ENCODE measurements at regions not wholly inside any gene's neighbourhood (a gene's known extent, or its start where the extent isn't known, plus 50 kb on each side); places are given as distances from the start of the nearest gene placed in this dataset.

GRCh38 chr5:56543441-56544388, 271.6 kb upstream of the MAP3K1 start:
- TF ChIP-seq POLR2A (IDR thresholded peaks at IDR 0.05) (no peak), CTCF (IDR thresholded peaks at IDR 0.05) (no peak)

Measured in testis (tissue), 2 donors.